ENCODE measurements at regions not wholly inside any gene's neighbourhood (a gene's known extent, or its start where the extent isn't known, plus 50 kb on each side); places are given as distances from the start of the nearest gene placed in this dataset.
"Not testable (repeated sequence)": the region's sequence is repeated elsewhere in the genome, so short reads cannot be mapped to it uniquely, and the experiment has no call there.

GRCh38 chr2:123717636-123718334 is 307.3 kb upstream of the CNTNAP5 start:
- no peak for DNase-seq

GRCh38 chr2:123720760-123721159 is 304.3 kb upstream of the CNTNAP5 start:
- no peak for DNase-seq

GRCh38 chr2:123723706-123724105 is 301.4 kb upstream of the CNTNAP5 start:
- DNase-seq = no peak

- no peak for DNase-seq
Measured at GRCh38 chr2:123732563-123732962, 292.5 kb upstream of the CNTNAP5 start.

- DNase-seq = no peak
Measured at GRCh38 chr2:123737371-123737770, 287.7 kb upstream of the CNTNAP5 start.

GRCh38 chr2:123738643-123739042 is 286.4 kb upstream of the CNTNAP5 start:
- no peak for DNase-seq

- no peak for DNase-seq
Measured at GRCh38 chr2:123746006-123746405, 279.1 kb upstream of the CNTNAP5 start.

- no peak for DNase-seq
Measured at GRCh38 chr2:123747326-123747725, 277.8 kb upstream of the CNTNAP5 start.

- DNase-seq = no peak
Measured at GRCh38 chr2:123762221-123762620, 262.9 kb upstream of the CNTNAP5 start.

- no peak for DNase-seq
Measured at GRCh38 chr2:123768233-123768632, 256.9 kb upstream of the CNTNAP5 start.

- no peak for DNase-seq
Measured at GRCh38 chr2:123769001-123769400, 256.1 kb upstream of the CNTNAP5 start.

- DNase-seq = no peak
Measured at GRCh38 chr2:123770996-123771720, 253.9 kb upstream of the CNTNAP5 start.

- DNase-seq = no peak
Measured at GRCh38 chr2:123771928-123772632, 253.0 kb upstream of the CNTNAP5 start.

- DNase-seq = no peak
Measured at GRCh38 chr2:123777116-123777515, 248.0 kb upstream of the CNTNAP5 start.

GRCh38 chr2:123783164-123783563 is 241.9 kb upstream of the CNTNAP5 start:
- no peak for DNase-seq

GRCh38 chr2:123785332-123785731 is 239.8 kb upstream of the CNTNAP5 start:
- DNase-seq = no peak

- no peak for DNase-seq
Measured at GRCh38 chr2:123791207-123791606, 233.9 kb upstream of the CNTNAP5 start.

GRCh38 chr2:123791684-123792083 is 233.4 kb upstream of the CNTNAP5 start:
- no peak for DNase-seq

GRCh38 chr2:123804126-123804525 is 221.0 kb upstream of the CNTNAP5 start:
- not testable (repeated sequence) for DNase-seq

GRCh38 chr2:123805746-123806145 is 219.3 kb upstream of the CNTNAP5 start:
- DNase-seq = not testable (repeated sequence)

GRCh38 chr2:123808243-123808642 is 216.8 kb upstream of the CNTNAP5 start:
- DNase-seq = no peak

GRCh38 chr2:123811846-123812245 is 213.2 kb upstream of the CNTNAP5 start:
- DNase-seq = no peak

- DNase-seq = no peak
Measured at GRCh38 chr2:123816203-123816602, 208.9 kb upstream of the CNTNAP5 start.

- DNase-seq = no peak
Measured at GRCh38 chr2:123816928-123817327, 208.2 kb upstream of the CNTNAP5 start.

Data from fibroblast of skin of scalp (primary cell).